H1 (cell line): ENCODE measurements at regions not wholly inside any gene's neighbourhood (a gene's known extent, or its start where the extent isn't known, plus 50 kb on each side); places are given as distances from the start of the nearest gene placed in this dataset.

Source experiments
- CBX5 ChIP-seq: fragments of 300-800, 300-1000 bp; sonication (generic); IDR thresholded peaks from 2 replicates; pipeline ENCODE4 v1.7.1; 2016; ENCODE audit warnings: antibody characterized with exemption, low read length, low read depth
- GTF2F1 ChIP-seq: IDR thresholded peaks from 2 replicates; pipeline ENCODE4 v1.6.1; 2012; ENCODE audit warnings: low read depth, low read length, improper control_type of control experiment, borderline replicate concordance
- POLR2A ChIP-seq, 2 experiments: IDR thresholded peaks; 1 replicate in 1 of 2; 2 replicates in 1 of 2; pipeline ENCODE4 v1.6.1; 2011; ENCODE audit warnings: low read depth in 2 of 2, low read length in 2 of 2, mild to moderate bottlenecking in 2 of 2; ENCODE audit errors: control extremely low read depth in 1 of 2
- POU5F1 ChIP-seq: IDR thresholded peaks from 2 replicates; pipeline ENCODE4 v1.6.1; 2011; ENCODE audit warnings: low read depth, mild to moderate bottlenecking, low read length, moderate library complexity
- RAD21 ChIP-seq, 2 experiments: IDR thresholded peaks in 1 of 2; conservative IDR thresholded peaks in 1 of 2; 2 replicates each; pipeline ENCODE4 v1.6.1; 2011; ENCODE audit warnings: low read depth in 2 of 2, low read length in 2 of 2, improper control_type of control experiment in 1 of 2, inconsistent platforms in 1 of 2, mild to moderate bottlenecking in 1 of 2, moderate library complexity in 1 of 2
- RBBP5 ChIP-seq: IDR thresholded peaks from 2 replicates; pipeline ENCODE4 v1.7.1; 2012; ENCODE audit warnings: low read depth, mild to moderate bottlenecking, inconsistent platforms, low read length, moderate library complexity, borderline replicate concordance
- TEAD4 ChIP-seq: IDR thresholded peaks from 2 replicates; pipeline ENCODE4 v1.6.1; 2012; ENCODE audit warnings: low read depth, low read length, inconsistent platforms, mixed read lengths

GRCh38 chr2:5459041-5459440, 233.1 kb upstream of the SOX11 start (continued):
- TF ChIP-seq RBBP5: no peak
- no peak for TF ChIP-seq POU5F1
- no peak for TF ChIP-seq GTF2F1
- no peak for TF ChIP-seq RAD21 (IDR thresholded peaks at IDR 0.05 in 1 of 2, conservative IDR thresholded peaks at IDR 0.05 in 1 of 2; ENCODE audit: low read depth in 2 of 2, low read length in 2 of 2)
- TF ChIP-seq CBX5: no peak
- TF ChIP-seq POLR2A (IDR thresholded peaks at IDR 0.05; ENCODE audit: control extremely low read depth in 1 of 2, low read depth in 2 of 2, low read length in 2 of 2): no peak
- no peak for TF ChIP-seq TEAD4
